Peyer's patch (tissue), 4 donors: ENCODE measurements at regions not wholly inside any gene's neighbourhood (a gene's known extent, or its start where the extent isn't known, plus 50 kb on each side); places are given as distances from the start of the nearest gene placed in this dataset.

ENCODE experiments used
- POLR2A ChIP-seq, 2 donors: fragments of 450-650 bp; IDR thresholded peaks; one replicate each; pipeline ENCODE4 v1.5.1; 2017; ENCODE audit warnings: antibody characterized with exemption in 2 of 2, mild to moderate bottlenecking in 2 of 2, moderate library complexity in 2 of 2
- TF ChIP-seq, protein P1 (sequence below), 6 experiments: fragments of 450-650 bp in 4 of 6; fragments of 200-600 bp in 2 of 6; sonication (generic) in 1 of 6; IDR thresholded peaks; one replicate each; pipeline ENCODE4 v1.5.1; 2017 to 2019; ENCODE audit warnings: antibody characterized with exemption in 6 of 6, mild to moderate bottlenecking in 3 of 6, moderate library complexity in 1 of 6

- TF ChIP-seq, protein P1, sequence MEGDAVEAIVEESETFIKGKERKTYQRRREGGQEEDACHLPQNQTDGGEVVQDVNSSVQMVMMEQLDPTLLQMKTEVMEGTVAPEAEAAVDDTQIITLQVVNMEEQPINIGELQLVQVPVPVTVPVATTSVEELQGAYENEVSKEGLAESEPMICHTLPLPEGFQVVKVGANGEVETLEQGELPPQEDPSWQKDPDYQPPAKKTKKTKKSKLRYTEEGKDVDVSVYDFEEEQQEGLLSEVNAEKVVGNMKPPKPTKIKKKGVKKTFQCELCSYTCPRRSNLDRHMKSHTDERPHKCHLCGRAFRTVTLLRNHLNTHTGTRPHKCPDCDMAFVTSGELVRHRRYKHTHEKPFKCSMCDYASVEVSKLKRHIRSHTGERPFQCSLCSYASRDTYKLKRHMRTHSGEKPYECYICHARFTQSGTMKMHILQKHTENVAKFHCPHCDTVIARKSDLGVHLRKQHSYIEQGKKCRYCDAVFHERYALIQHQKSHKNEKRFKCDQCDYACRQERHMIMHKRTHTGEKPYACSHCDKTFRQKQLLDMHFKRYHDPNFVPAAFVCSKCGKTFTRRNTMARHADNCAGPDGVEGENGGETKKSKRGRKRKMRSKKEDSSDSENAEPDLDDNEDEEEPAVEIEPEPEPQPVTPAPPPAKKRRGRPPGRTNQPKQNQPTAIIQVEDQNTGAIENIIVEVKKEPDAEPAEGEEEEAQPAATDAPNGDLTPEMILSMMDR (IDR thresholded peaks at IDR 0.05): no peak
- TF ChIP-seq POLR2A (IDR thresholded peaks at IDR 0.05): no peak
Observed at GRCh38 chr18:47686806-47687205, 243.7 kb downstream of the SMAD2 start.
